CD4-positive, alpha-beta T cell (primary cell): ENCODE measurements at regions not wholly inside any gene's neighbourhood (a gene's known extent, or its start where the extent isn't known, plus 50 kb on each side); places are given as distances from the start of the nearest gene placed in this dataset.

Experiments
- ATAC-seq: fragments of 200-7000 bp; cut with Tn5 transposase; one replicate; pipeline ENCODE4 v1.10.0; 2022; ENCODE audit warnings: mild to moderate bottlenecking; ENCODE audit not compliant: poor library complexity
- CTCF ChIA-PET: fragments of 350-600 bp; sonication (Branson Sonifier 250); formaldehyde crosslinking; loops from one replicate; lab custom pipeline; 2021; ENCODE audit warnings: antibody characterized with exemption, inconsistent platforms; lab: Charles Lee
- POLR2A ChIA-PET: fragments of 350-600 bp; sonication (Branson Sonifier 250); formaldehyde crosslinking; loops from one replicate; lab custom pipeline; 2021; ENCODE audit warnings: antibody characterized with exemption, inconsistent platforms; lab: Charles Lee
- DNase-seq, 14 experiments: peaks; one replicate each; pipeline ENCODE4 v3.0.0-alpha.2; 2013 to 2020; ENCODE audit warnings: mixed read lengths in 2 of 14
- H3K27ac ChIP-seq, 2 donors: one replicate each; pipeline versions ENCODE4 v1.5.1 to v1.7.0; 2013; ENCODE audit warnings: low read length in 2 of 2, low read depth in 1 of 2, mild to moderate bottlenecking in 1 of 2
- H3K27me3 ChIP-seq, 2 experiments: 1 replicate in 1 of 2; 2 replicates in 1 of 2; pipeline versions ENCODE4 v1.6.1 to v1.7.0; 2013; ENCODE audit warnings: low read length in 2 of 2, control low read depth in 1 of 2, mild to moderate bottlenecking in 1 of 2, moderate library complexity in 1 of 2; ENCODE audit not compliant: insufficient read depth in 2 of 2, control insufficient read depth in 1 of 2
- H3K36me3 ChIP-seq: one replicate; pipeline ENCODE4 v1.6.1; 2013; ENCODE audit warnings: low read length, control low read depth; ENCODE audit not compliant: insufficient read depth
- H3K4me1 ChIP-seq: one replicate; pipeline ENCODE4 v1.6.1; 2013; ENCODE audit warnings: low read length, control low read depth; ENCODE audit not compliant: insufficient read depth
- H3K4me3 ChIP-seq: one replicate; pipeline ENCODE4 v1.5.1; 2013; ENCODE audit warnings: mild to moderate bottlenecking, low read length, moderate library complexity
- H3K9me3 ChIP-seq, 2 experiments: 1 replicate in 1 of 2; 2 replicates in 1 of 2; pipeline versions ENCODE4 v1.6.1 to v1.7.0; 2013; ENCODE audit warnings: low read length in 2 of 2, mild to moderate bottlenecking in 2 of 2, control low read depth in 1 of 2, moderate library complexity in 1 of 2; ENCODE audit not compliant: control insufficient read depth in 1 of 2, insufficient read depth in 1 of 2
- H3K27ac Mint-ChIP-seq: one replicate; pipeline ENCODE4 v1.8.0; 2020; ENCODE audit warnings: mixed read lengths
- H3K27me3 Mint-ChIP-seq: one replicate; pipeline ENCODE4 v1.8.0; 2021; ENCODE audit warnings: mixed read lengths
- H3K36me3 Mint-ChIP-seq: one replicate; pipeline ENCODE4 v1.8.0; 2021; ENCODE audit warnings: low read depth, mixed read lengths
- H3K4me1 Mint-ChIP-seq: one replicate; pipeline ENCODE4 v1.8.0; 2021; ENCODE audit warnings: low read depth, mixed read lengths
- H3K4me3 Mint-ChIP-seq: one replicate; pipeline ENCODE4 v1.8.0; 2020; ENCODE audit warnings: mild to moderate bottlenecking, mixed read lengths
- H3K9me3 Mint-ChIP-seq: one replicate; pipeline ENCODE4 v1.8.0; 2020; ENCODE audit warnings: mixed read lengths
- intact Hi-C, 2 experiments: fragments of 100-400 bp; cut with DNase I in 1 of 2; cut with micrococcal nuclease in 1 of 2; formaldehyde crosslinking; loops; one replicate each; pipeline versions ENCODE4 v1.15.1 to v1.9.0; 2023 to 2025; cut with DNase I, micrococcal nuclease
- TF ChIP-seq, protein P1 (sequence below): fragments of 200-600 bp; IDR thresholded peaks from one replicate; pipeline ENCODE4 v1.8.0; 2022; ENCODE audit warnings: antibody characterized with exemption, mild to moderate bottlenecking

DNA sequence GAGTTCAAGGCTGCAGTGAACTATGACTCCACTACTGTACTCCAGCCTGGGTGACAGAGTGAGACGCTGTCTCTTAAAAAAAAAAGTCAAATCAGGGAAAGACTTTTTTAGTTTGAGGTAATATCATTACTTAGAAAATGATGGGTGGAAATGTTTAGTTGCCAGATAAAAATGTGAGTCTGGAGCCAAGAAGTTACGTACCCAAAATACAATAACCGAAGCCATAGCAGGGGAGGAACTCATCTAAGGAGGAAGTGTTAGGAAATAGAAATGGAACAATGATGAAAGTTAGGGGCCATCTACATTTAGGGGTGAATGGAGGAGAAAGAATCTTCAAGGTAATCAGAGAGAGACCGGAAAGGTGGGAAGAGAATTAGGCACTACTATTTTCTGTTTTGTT lies 98.8 kb downstream of the DACT1 start:
- TF ChIP-seq, protein P1, sequence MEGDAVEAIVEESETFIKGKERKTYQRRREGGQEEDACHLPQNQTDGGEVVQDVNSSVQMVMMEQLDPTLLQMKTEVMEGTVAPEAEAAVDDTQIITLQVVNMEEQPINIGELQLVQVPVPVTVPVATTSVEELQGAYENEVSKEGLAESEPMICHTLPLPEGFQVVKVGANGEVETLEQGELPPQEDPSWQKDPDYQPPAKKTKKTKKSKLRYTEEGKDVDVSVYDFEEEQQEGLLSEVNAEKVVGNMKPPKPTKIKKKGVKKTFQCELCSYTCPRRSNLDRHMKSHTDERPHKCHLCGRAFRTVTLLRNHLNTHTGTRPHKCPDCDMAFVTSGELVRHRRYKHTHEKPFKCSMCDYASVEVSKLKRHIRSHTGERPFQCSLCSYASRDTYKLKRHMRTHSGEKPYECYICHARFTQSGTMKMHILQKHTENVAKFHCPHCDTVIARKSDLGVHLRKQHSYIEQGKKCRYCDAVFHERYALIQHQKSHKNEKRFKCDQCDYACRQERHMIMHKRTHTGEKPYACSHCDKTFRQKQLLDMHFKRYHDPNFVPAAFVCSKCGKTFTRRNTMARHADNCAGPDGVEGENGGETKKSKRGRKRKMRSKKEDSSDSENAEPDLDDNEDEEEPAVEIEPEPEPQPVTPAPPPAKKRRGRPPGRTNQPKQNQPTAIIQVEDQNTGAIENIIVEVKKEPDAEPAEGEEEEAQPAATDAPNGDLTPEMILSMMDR: no peak
- H3K9me3 Mint-ChIP-seq: no peaks in the 10 kb centered on the region
- no peak for ATAC-seq
- H3K36me3 ChIP-seq: no peaks in the 10 kb centered on the region
- H3K27me3 ChIP-seq: no peaks in the 10 kb centered on the region
- H3K27ac Mint-ChIP-seq: no peak overlapping the region
- H3K27ac ChIP-seq: no peak overlapping the region
- no peak for DNase-seq
- no peaks in the 10 kb centered on the region for H3K4me1 ChIP-seq
- CTCF ChIA-PET: no interaction called here
- H3K4me1 Mint-ChIP-seq: no peaks in the 10 kb centered on the region
- no peaks in the 10 kb centered on the region for H3K36me3 Mint-ChIP-seq
- no peak overlapping the region for H3K4me3 Mint-ChIP-seq
- no peak overlapping the region for H3K4me3 ChIP-seq
- intact Hi-C loops: no loop called here
- peaks cover 8% of the 10 kb centered on the region for H3K27me3 Mint-ChIP-seq
- POLR2A ChIA-PET: no interaction called here
- H3K9me3 ChIP-seq: no peaks in the 10 kb centered on the region

DNA sequence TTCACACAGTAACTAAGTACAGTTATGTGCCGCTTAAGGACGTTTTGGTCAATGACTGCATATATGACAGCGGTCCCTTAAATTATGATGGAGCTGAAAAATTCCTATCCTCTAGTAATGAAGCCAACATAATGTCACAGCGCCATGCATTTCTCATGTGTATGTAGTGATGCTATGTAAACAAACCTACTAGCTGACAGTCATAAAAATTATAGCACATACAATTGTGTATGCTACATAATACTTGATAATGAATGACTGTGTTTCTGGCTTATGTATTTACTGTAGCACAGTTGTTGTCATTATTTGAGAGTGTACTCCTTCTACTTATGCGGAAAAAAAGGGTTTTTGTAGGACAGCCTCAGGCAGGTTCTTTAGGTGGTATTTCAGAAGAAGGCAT lies 99.7 kb downstream of the DACT1 start:
- ATAC-seq (no peak), DNase-seq (no peak)
- intact Hi-C loops: no loop called here
- TF ChIP-seq, protein P1: no peak
- Mint-ChIP-seq H3K4me3 (no peak overlapping the region), H3K36me3 (no peaks in the 10 kb centered on the region), H3K9me3 (no peaks in the 10 kb centered on the region), H3K4me1 (no peaks in the 10 kb centered on the region), H3K27me3 (peaks cover 8% of the 10 kb centered on the region), H3K27ac (no peak overlapping the region)
- no peak overlapping the region for H3K4me3 ChIP-seq
- ChIA-PET CTCF (no interaction called here), POLR2A (no interaction called here)
- H3K36me3 ChIP-seq: no peaks in the 10 kb centered on the region
- no peaks in the 10 kb centered on the region for H3K9me3 ChIP-seq
- no peaks in the 10 kb centered on the region for H3K4me1 ChIP-seq
- H3K27ac ChIP-seq: no peak overlapping the region
- H3K27me3 ChIP-seq: peaks cover 0 to under 1% of the 10 kb centered on the region in 2 experiments

- Mint-ChIP-seq H3K27ac (no peak overlapping the region), H3K4me1 (no peaks in the 10 kb centered on the region), H3K36me3 (no peaks in the 10 kb centered on the region), H3K9me3 (no peaks in the 10 kb centered on the region), H3K27me3 (peaks cover 8% of the 10 kb centered on the region), H3K4me3 (no peak overlapping the region)
- H3K27ac ChIP-seq: no peak overlapping the region
- no peaks in the 10 kb centered on the region for H3K9me3 ChIP-seq
- TF ChIP-seq, protein P1: no peak
- H3K27me3 ChIP-seq: peaks cover 0 to 3% of the 10 kb centered on the region in 2 experiments
- ChIA-PET CTCF (no interaction called here), POLR2A (no interaction called here)
- H3K4me3 ChIP-seq: no peak overlapping the region
- intact Hi-C loops: no loop called here
- H3K4me1 ChIP-seq: no peaks in the 10 kb centered on the region
- DNase-seq (no peak), ATAC-seq (no peak)
- no peaks in the 10 kb centered on the region for H3K36me3 ChIP-seq
Measured at GRCh38 chr14:58738189-58738836, 100.6 kb downstream of the DACT1 start.
